Skeletal muscle tissue (tissue), 3 donors: ENCODE measurements at regions not wholly inside any gene's neighbourhood (a gene's known extent, or its start where the extent isn't known, plus 50 kb on each side); places are given as distances from the start of the nearest gene placed in this dataset.

Source experiments
- H3K27ac ChIP-seq: one replicate; pipeline ENCODE4 v1.7.0; 2013; ENCODE audit warnings: mild to moderate bottlenecking, low read depth, low read length, inconsistent platforms
- H3K27me3 ChIP-seq, 3 donors: one replicate each; pipeline ENCODE4 v1.7.0; 2013; ENCODE audit warnings: low read length in 3 of 3; ENCODE audit not compliant: control insufficient read depth in 3 of 3, insufficient read depth in 3 of 3
- H3K36me3 ChIP-seq, 3 donors: one replicate each; pipeline ENCODE4 v1.7.0; 2013; ENCODE audit warnings: low read length in 3 of 3; ENCODE audit not compliant: control insufficient read depth in 3 of 3, insufficient read depth in 3 of 3
- H3K4me1 ChIP-seq, 3 donors: one replicate each; pipeline ENCODE4 v1.7.0; 2013; ENCODE audit warnings: low read length in 3 of 3, mild to moderate bottlenecking in 3 of 3; ENCODE audit not compliant: control insufficient read depth in 3 of 3, insufficient read depth in 3 of 3
- H3K4me3 ChIP-seq, 3 donors: one replicate each; pipeline ENCODE4 v1.7.0; 2013; ENCODE audit warnings: low read length in 3 of 3
- H3K9ac ChIP-seq, 3 donors: one replicate each; pipeline ENCODE4 v1.7.0; 2013; ENCODE audit warnings: low read length in 3 of 3, mild to moderate bottlenecking in 3 of 3, moderate library complexity in 2 of 3, low read depth in 1 of 3
- H3K9me3 ChIP-seq, 3 donors: one replicate each; pipeline ENCODE4 v1.7.0; 2013; ENCODE audit warnings: low read length in 3 of 3; ENCODE audit not compliant: control insufficient read depth in 3 of 3
- donor health status: Osteomylitis.

GRCh38 chrX:13266641-13267345, 53.1 kb downstream of the ATXN3L start:
- no peak overlapping the region for H3K4me3 ChIP-seq
- peaks cover 0 to 6% (median 0%) of the 10 kb centered on the region in 3 donors for H3K27me3 ChIP-seq
- no peak overlapping the region for H3K27ac ChIP-seq
- H3K4me1 ChIP-seq, result no peaks in the 10 kb centered on the region
- H3K9me3 ChIP-seq, result no peaks in the 10 kb centered on the region
- H3K36me3 ChIP-seq, result no peaks in the 10 kb centered on the region
- H3K9ac ChIP-seq, result no peak overlapping the region

- no peaks in the 10 kb centered on the region for H3K36me3 ChIP-seq
- H3K27ac ChIP-seq, result no peak overlapping the region
- no peak overlapping the region for H3K9ac ChIP-seq
- H3K9me3 ChIP-seq, result no peaks in the 10 kb centered on the region
- peaks cover 0 to 6% (median 0%) of the 10 kb centered on the region in 3 donors for H3K27me3 ChIP-seq
- no peaks in the 10 kb centered on the region for H3K4me1 ChIP-seq
- H3K4me3 ChIP-seq, result no peak overlapping the region
Measured at GRCh38 chrX:13265549-13266132, 54.2 kb downstream of the ATXN3L start.

- no peaks in the 10 kb centered on the region for H3K9me3 ChIP-seq
- no peak overlapping the region for H3K27ac ChIP-seq
Measured at GRCh38 chrX:13265111-13265510, 54.7 kb downstream of the ATXN3L start.

GRCh38 chrX:13263560-13264251, 56.1 kb downstream of the ATXN3L start:
- H3K27ac ChIP-seq, result no peak overlapping the region
- H3K4me3 ChIP-seq, result no peak overlapping the region
- no peaks in the 10 kb centered on the region for H3K9me3 ChIP-seq
- no peak overlapping the region for H3K9ac ChIP-seq
- no peaks in the 10 kb centered on the region for H3K36me3 ChIP-seq
- peaks cover 0 to 6% (median 0%) of the 10 kb centered on the region in 3 donors for H3K27me3 ChIP-seq
- H3K4me1 ChIP-seq, result no peaks in the 10 kb centered on the region

More at GRCh38 chrX:13265111-13265510, 54.7 kb downstream of the ATXN3L start:
- H3K36me3 ChIP-seq, result no peaks in the 10 kb centered on the region
- no peaks in the 10 kb centered on the region for H3K4me1 ChIP-seq
- H3K9ac ChIP-seq, result no peak overlapping the region
- no peak overlapping the region for H3K4me3 ChIP-seq
- peaks cover 0 to 6% (median 0%) of the 10 kb centered on the region in 3 donors for H3K27me3 ChIP-seq

- no peaks in the 10 kb centered on the region for H3K36me3 ChIP-seq
- no peak overlapping the region for H3K4me3 ChIP-seq
- H3K27me3 ChIP-seq, result no peaks in the 10 kb centered on the region
- no peaks in the 10 kb centered on the region for H3K9me3 ChIP-seq
- no peak overlapping the region for H3K27ac ChIP-seq
- no peaks in the 10 kb centered on the region for H3K4me1 ChIP-seq
- H3K9ac ChIP-seq, result no peak overlapping the region
Measured at GRCh38 chrX:13261348-13261747, 58.5 kb downstream of the ATXN3L start.

GRCh38 chrX:13260598-13260997, 59.3 kb downstream of the ATXN3L start:
- Histone ChIP-seq H3K36me3 (no peaks in the 10 kb centered on the region), H3K4me1 (no peaks in the 10 kb centered on the region), H3K9me3 (no peaks in the 10 kb centered on the region), H3K27me3 (no peaks in the 10 kb centered on the region), H3K4me3 (no peak overlapping the region), H3K9ac (no peak overlapping the region), H3K27ac (no peak overlapping the region)

GRCh38 chrX:13258725-13259124, 61.1 kb downstream of the ATXN3L start:
- H3K4me1 ChIP-seq, result no peaks in the 10 kb centered on the region
- H3K27ac ChIP-seq, result no peak overlapping the region
- no peaks in the 10 kb centered on the region for H3K27me3 ChIP-seq
- H3K36me3 ChIP-seq, result no peaks in the 10 kb centered on the region
- no peak overlapping the region for H3K4me3 ChIP-seq
- H3K9ac ChIP-seq, result no peak overlapping the region
- H3K9me3 ChIP-seq, result no peaks in the 10 kb centered on the region

- Histone ChIP-seq H3K27me3 (no peaks in the 10 kb centered on the region), H3K4me1 (no peaks in the 10 kb centered on the region), H3K36me3 (no peaks in the 10 kb centered on the region), H3K4me3 (no peak overlapping the region), H3K27ac (no peak overlapping the region), H3K9ac (no peak overlapping the region), H3K9me3 (no peaks in the 10 kb centered on the region)
Measured at GRCh38 chrX:13258052-13258444, 61.8 kb downstream of the ATXN3L start.

GRCh38 chrX:13257223-13258051, 62.4 kb downstream of the ATXN3L start:
- Histone ChIP-seq H3K4me3 (no peak overlapping the region), H3K36me3 (no peaks in the 10 kb centered on the region), H3K4me1 (no peaks in the 10 kb centered on the region), H3K27ac (no peak overlapping the region), H3K9ac (no peak overlapping the region), H3K9me3 (no peaks in the 10 kb centered on the region), H3K27me3 (no peaks in the 10 kb centered on the region)
